HG02610 (cell line): ENCODE measurements at regions not wholly inside any gene's neighbourhood (a gene's known extent, or its start where the extent isn't known, plus 50 kb on each side); places are given as distances from the start of the nearest gene placed in this dataset.
"Not testable (repeated sequence)": the region's sequence is repeated elsewhere in the genome, so short reads cannot be mapped to it uniquely, and the experiment has no call there.

Source experiments
- ATAC-seq: cut with Tn5 transposase; IDR thresholded peaks from one replicate; pipeline ENCODE4 v1.9.1; 2021; ENCODE audit warnings: mild to moderate bottlenecking, moderate library complexity; ENCODE audit not compliant: unreplicated experiment

DNA sequence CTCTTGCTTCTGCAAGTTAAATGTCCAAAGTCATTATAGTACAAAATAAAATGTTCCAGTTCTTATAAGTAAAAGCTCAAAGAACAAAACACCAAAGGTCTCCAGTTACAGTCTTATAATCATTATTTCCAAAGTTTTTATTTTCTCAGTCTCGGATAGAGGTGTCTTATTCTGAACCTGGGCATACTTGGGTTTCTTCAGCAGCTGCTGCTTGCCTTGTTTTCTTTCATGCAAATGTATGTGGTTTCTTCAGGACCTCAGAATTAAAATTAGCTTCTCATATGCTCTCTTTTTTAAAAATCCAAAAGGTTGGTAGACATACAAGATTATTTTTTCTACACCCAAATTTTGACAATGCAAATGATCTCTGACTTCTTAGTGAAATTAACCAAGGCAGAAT, 383.0 kb downstream of the METTL4 start:
- no peak for ATAC-seq

DNA sequence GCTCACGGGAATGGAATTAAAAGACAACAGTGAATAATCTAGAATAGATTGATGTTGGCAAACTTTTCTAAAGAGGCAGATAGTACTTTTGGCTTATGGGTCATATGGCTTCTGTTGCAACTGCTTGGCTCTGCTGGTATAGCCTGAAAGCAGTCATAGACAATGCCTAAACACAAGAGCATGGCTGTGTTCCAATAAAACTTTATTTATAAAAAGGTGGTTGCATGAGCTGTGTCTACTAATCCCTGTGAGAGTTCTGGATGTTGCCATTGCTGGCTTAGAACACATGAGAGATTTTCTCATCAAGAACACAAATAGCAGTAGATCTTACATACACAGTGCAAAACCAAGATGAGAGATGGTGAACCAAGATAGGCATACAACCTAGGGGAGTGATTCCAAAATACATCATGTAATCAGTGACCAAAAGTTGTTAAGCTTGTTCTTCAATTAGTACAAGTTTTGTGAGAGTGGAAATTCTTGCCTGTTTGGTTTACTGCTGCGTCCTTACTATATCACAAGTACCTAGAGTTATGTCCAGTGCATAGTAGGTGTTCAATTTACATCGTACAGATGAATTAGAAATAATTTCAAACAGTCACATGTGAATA, 380.0 kb downstream of the METTL4 start:
- ATAC-seq = no peak

GRCh38 chr18:2192562-2192961, 378.7 kb downstream of the METTL4 start:
- ATAC-seq = no peak

DNA sequence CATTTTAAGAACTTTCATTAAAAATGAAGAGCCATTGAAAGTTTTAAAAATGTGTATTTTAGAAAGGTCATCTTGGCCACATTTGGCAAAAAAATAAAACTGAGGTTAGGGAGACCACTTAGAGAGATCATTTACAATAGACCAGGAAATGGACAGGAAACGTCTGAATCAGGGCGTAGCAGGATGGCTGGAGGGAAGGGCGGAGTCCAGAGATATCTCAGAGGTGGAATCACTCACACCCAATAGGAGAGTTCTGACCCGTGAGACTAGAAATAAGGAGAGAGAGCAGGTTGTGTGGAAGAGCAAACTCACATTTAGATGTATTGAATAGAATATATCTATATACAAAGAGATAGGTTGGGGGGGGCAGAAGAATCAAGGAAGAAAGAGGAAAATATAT, 373.4 kb downstream of the METTL4 start:
- ATAC-seq = no peak

DNA sequence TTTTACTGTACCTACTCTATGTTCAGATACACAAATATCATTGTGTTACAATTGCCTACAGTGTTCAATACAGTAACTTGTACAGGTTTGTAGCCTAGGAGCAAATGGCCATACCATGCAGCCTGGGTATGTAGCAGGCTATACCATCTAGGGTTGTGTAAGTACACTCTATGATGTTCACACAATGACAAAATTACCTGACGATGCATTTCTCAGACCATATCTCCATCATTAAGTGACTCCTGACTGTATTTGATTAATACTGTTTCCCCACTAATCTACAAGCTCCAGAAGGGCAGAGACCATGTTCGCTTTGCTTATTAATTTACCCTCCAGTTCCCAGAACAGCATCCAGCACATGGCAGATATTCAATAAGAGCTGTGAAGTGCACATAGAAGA, 372.2 kb downstream of the METTL4 start:
- ATAC-seq = no peak

GRCh38 chr18:2201036-2201600, 370.2 kb downstream of the METTL4 start:
- ATAC-seq = no peak

DNA sequence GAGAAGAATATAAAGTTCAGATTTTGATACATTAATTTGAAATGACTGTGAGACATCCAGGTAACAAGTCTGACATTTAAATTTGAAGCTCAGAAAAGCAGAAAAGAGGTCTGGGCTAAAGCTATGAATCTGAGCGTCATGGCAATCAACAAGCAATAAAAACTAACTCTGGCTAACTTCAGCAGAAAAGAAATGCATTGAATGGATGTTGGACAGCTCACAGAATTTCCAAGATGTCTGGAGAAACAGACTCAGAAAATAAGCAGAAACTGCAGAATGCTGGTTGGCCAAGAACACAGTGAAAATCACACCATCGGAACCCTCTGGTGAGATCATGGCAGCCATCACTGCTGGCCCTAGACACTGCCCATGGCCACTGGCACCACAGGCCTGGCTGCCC, 366.6 kb downstream of the METTL4 start:
- ATAC-seq = no peak

- no peak for ATAC-seq
Observed at GRCh38 chr18:2207294-2207693, 364.0 kb downstream of the METTL4 start.

GRCh38 chr18:2212598-2213205, 358.6 kb downstream of the METTL4 start:
- no peak for ATAC-seq

- ATAC-seq = no peak
Observed at GRCh38 chr18:2213905-2214304, 357.4 kb downstream of the METTL4 start.

- ATAC-seq = no peak
Observed at GRCh38 chr18:2217356-2217755, 353.9 kb downstream of the METTL4 start.

GRCh38 chr18:2218101-2218500, 353.2 kb downstream of the METTL4 start:
- ATAC-seq = no peak

DNA sequence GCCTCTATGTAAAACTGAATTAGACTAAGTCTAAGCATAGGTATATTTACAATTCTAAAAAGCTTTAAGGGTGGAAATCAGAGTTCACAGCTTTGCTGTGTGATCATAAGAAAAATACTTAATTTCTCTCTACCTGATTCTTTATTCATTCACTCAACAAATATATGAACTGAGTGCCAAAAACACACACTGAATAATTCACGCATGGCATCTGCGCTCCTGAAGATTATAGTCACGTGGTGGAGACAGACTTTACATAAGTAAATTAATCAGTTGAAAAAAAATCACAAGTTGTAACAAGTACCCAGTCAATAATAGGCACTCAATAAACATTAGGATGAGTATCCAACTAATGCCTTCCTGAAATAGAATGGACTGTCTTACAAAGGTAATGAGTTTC, 351.6 kb downstream of the METTL4 start:
- no peak for ATAC-seq

GRCh38 chr18:2222270-2223185, 348.8 kb downstream of the METTL4 start:
- no peak for ATAC-seq

DNA sequence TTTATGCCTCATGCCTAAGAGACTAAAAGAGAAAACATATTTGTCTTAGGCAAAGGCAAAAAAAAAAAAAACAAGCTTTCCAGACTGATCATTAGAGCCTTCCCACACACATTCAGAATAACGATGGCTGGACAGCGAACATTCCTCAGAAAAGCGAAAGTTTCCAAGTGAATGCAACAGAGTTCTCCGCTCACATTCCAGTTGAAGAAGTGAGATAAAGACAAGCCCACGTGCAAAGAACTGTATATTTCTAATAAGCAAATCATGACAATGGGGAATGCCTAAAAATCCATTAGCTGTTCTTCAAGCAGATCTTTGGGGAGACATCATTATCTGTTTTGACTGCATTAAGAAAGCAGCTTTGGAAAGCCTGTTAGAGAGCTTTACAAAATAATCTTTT, 347.9 kb downstream of the METTL4 start:
- ATAC-seq = no peak

GRCh38 chr18:2223849-2224248, 347.5 kb downstream of the METTL4 start:
- no peak for ATAC-seq

- ATAC-seq = no peak
Observed at GRCh38 chr18:2236232-2236631, 335.1 kb downstream of the METTL4 start.

DNA sequence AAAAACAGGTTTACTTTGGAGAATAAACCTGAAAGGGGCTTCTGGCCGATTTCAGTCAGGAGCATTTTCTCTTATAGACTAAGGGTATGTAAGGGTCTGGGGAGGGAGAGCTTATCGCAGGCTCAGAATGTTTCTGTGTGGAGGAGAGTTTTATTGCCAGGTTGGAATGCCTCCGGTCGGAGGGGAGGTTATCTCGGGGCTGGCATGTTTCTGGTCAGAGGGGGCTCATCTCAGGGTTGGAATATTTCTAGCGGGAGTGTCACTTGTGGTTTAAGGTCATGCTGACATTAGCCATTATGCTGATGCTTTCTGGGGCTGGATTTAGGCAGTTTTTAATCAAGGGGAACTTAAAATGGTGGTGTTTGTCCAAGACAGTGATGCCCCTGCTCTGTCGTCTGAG, 333.6 kb downstream of the METTL4 start:
- no peak for ATAC-seq

- no peak for ATAC-seq
Observed at GRCh38 chr18:2240311-2240705, 331.0 kb downstream of the METTL4 start.

DNA sequence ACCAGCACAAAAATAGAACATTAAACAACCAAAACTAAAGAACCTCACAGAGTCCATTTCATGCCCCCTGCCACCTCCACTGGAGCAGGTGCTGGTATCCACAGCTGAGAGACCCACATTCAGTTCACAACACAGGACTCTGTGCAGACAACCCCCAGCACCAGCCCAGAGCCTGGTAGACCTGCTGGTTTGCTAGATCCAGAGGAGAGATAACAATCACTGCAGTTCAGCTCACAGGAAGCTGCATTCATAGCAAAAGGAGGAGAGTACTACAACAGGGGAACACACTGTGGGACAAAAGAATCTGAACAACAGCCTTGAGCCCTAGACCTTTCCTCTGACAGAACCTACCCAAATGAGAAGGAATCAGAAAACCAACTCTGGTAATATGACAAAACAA, 326.7 kb downstream of the METTL4 start:
- no peak for ATAC-seq

DNA sequence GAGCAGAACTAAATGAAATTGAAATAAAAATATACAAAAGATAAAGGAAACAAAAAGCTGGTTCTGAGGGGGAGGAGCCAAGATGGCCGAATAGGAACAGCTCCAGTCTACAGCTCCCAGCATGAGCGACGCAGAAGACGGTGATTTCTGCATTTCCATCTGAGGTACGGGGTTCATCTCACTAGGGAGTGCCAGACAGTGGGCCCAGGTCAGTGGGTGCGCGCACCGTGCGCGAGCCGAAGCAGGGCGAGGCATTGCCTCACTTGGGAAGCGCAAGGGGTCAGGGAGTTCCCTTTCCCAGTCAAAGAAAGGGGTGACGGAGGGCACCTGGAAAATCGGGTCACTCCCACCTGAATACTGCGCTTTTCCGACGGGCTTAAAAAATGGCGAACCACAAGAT, 324.2 kb downstream of the METTL4 start:
- not testable (repeated sequence) for ATAC-seq

DNA sequence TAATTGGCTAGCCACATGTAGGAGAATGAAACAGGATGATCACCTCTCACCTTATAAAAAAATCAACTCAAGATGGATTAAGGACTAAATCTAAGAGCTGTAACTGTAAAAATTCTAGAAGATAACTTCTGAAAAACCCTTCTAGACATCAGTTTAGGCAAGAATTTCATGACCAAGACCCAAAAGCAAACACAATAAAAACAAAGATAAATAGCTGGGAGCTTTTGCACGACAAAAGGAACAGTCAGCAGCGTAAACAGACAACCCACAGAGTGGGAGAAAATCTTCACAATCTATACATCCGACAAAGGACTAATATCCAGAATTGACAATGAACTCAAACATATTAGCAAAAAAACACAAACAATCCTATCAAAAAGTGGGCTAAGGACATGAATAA, 316.3 kb downstream of the METTL4 start:
- ATAC-seq = no peak
